ENCODE measurements at regions not wholly inside any gene's neighbourhood (a gene's known extent, or its start where the extent isn't known, plus 50 kb on each side); places are given as distances from the start of the nearest gene placed in this dataset.

DNA sequence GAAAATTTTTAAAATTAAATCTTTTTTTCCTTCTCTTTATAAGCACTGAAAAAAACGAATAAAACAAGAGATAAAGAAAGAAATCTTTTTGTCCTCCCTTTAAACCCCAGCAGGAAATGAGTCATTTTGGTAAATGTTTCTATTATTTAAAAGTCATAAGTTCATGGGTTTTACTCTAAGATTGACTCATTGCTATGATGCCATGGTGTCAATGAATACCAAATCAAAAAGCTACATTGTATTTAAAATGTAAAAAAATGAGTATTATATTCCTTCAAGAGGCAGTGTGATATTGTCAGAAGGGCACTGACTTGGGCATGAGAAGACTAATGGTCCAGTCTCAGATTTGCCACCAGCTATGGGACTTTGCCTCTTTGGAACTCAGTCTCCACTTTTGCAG is 303.4 kb upstream of the DNAJC19 start:
- no peak for TF ChIP-seq TAF1 (IDR thresholded peaks at IDR 0.05; ENCODE audit: low read depth)
- TF ChIP-seq, protein P1, sequence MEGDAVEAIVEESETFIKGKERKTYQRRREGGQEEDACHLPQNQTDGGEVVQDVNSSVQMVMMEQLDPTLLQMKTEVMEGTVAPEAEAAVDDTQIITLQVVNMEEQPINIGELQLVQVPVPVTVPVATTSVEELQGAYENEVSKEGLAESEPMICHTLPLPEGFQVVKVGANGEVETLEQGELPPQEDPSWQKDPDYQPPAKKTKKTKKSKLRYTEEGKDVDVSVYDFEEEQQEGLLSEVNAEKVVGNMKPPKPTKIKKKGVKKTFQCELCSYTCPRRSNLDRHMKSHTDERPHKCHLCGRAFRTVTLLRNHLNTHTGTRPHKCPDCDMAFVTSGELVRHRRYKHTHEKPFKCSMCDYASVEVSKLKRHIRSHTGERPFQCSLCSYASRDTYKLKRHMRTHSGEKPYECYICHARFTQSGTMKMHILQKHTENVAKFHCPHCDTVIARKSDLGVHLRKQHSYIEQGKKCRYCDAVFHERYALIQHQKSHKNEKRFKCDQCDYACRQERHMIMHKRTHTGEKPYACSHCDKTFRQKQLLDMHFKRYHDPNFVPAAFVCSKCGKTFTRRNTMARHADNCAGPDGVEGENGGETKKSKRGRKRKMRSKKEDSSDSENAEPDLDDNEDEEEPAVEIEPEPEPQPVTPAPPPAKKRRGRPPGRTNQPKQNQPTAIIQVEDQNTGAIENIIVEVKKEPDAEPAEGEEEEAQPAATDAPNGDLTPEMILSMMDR (IDR thresholded peaks at IDR 0.05; ENCODE audit: poor library complexity, severe bottlenecking): no peak
- no peak for TF ChIP-seq POLR2AphosphoS5 (IDR thresholded peaks at IDR 0.05)
- TF ChIP-seq MXI1 (conservative IDR thresholded peaks at IDR 0.05; ENCODE audit: poor library complexity, severe bottlenecking): no peak
- TF ChIP-seq EP300 (conservative IDR thresholded peaks at IDR 0.05; ENCODE audit: poor library complexity, severe bottlenecking): no peak
- TF ChIP-seq EZH2 (IDR thresholded peaks at IDR 0.05; ENCODE audit: borderline replicate concordance, insufficient read depth, low read length, poor library complexity, severe bottlenecking): no peak

Measured in neural cell (in vitro differentiated cells).